Tibial nerve (tissue), 4 donors: ENCODE measurements at regions not wholly inside any gene's neighbourhood (a gene's known extent, or its start where the extent isn't known, plus 50 kb on each side); places are given as distances from the start of the nearest gene placed in this dataset.

Experiments used
- DNase-seq, 2 donors: peaks; one replicate each; pipeline ENCODE4 v3.0.0-alpha.2; 2019; ENCODE audit warnings: low spot score in 2 of 2
- H3K27ac ChIP-seq, 4 donors: fragments of 200-600 bp; sonication (generic) in 3 of 4; one replicate each; pipeline ENCODE4 v1.5.1; 2017 to 2019; ENCODE audit warnings: mild to moderate bottlenecking in 1 of 4
- H3K27me3 ChIP-seq, 2 donors: fragments of 200-600 bp; sonication (generic) in 1 of 2; one replicate each; pipeline versions ENCODE4 v1.5.1 to v1.6.0; 2017 to 2019
- H3K36me3 ChIP-seq, 3 donors: fragments of 200-600 bp; sonication (generic); one replicate each; pipeline ENCODE4 v1.5.1; 2018 to 2019
- H3K4me1 ChIP-seq, 4 donors: fragments of 200-600 bp; sonication (generic) in 3 of 4; one replicate each; pipeline ENCODE4 v1.5.1; 2017 to 2019
- H3K4me3 ChIP-seq, 4 donors: fragments of 200-600 bp; sonication (generic) in 3 of 4; one replicate each; pipeline ENCODE4 v1.5.1; 2017 to 2019; ENCODE audit warnings: mild to moderate bottlenecking in 1 of 4, moderate library complexity in 1 of 4
- H3K9me3 ChIP-seq, 4 donors: fragments of 200-600 bp; sonication (generic) in 3 of 4; one replicate each; pipeline ENCODE4 v1.5.1; 2017 to 2019
- CTCF ChIP-seq, 5 experiments: fragments of 200-600 bp in 3 of 5; fragments of 450-650 bp in 2 of 5; sonication (generic) in 3 of 5; IDR thresholded peaks; one replicate each; pipeline ENCODE4 v1.5.1; 2016 to 2019; ENCODE audit warnings: antibody characterized with exemption in 5 of 5, mild to moderate bottlenecking in 3 of 5, moderate library complexity in 2 of 5
- EP300 ChIP-seq, 2 donors: sonication (generic); formaldehyde crosslinking; IDR thresholded peaks; one replicate each; pipeline ENCODE4 v1.6.1; 2017; ENCODE audit warnings: antibody characterized with exemption in 2 of 2, mild to moderate bottlenecking in 1 of 2
- POLR2A ChIP-seq, 2 donors: fragments of 450-650 bp; IDR thresholded peaks; one replicate each; pipeline ENCODE4 v1.6.1; 2017; ENCODE audit warnings: antibody characterized with exemption in 2 of 2, mild to moderate bottlenecking in 2 of 2, moderate library complexity in 2 of 2
- WGBS, 2 donors: methylation state at CpG; one replicate each; pipeline ENCODE4 v1.1.5; 2018; 5-methylcytosine and 5-hydroxymethylcytosine counted together

DNA sequence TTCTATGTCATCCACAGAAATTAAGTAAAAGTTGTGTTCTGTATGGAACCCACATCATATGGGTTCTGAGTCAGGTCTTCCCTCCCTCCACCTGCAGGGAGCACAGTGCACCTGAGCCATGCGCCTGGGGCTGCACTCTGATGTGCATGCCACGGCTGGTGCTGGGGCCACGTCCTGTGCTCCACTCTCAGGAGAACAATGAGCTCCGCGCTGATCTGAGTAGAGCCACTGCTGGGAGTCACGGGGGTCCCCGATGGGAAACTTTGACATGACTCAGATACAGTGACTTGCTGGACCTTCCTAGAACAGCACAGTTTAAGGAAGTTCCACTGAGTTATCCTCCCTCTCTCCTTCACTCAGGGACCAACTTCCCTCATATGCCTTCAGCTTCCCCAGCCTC is 683.4 kb downstream of the TMEM121 start:
- WGBS, 2 donors: 62 to 80% methylated on average over 7 of the region's 7 CpGs
- TF ChIP-seq CTCF (IDR thresholded peaks at IDR 0.05): no peak
- TF ChIP-seq EP300 (IDR thresholded peaks at IDR 0.05): no peak
- TF ChIP-seq POLR2A (IDR thresholded peaks at IDR 0.05): no peak
- Histone ChIP-seq H3K36me3 (no peaks in the 10 kb centered on the region), H3K9me3 (no peaks in the 10 kb centered on the region), H3K27me3 (no peaks in the 10 kb centered on the region), H3K27ac (no peak overlapping the region), H3K4me3 (no peak overlapping the region), H3K4me1 (no peaks in the 10 kb centered on the region)
- DNase-seq: no peak

DNA sequence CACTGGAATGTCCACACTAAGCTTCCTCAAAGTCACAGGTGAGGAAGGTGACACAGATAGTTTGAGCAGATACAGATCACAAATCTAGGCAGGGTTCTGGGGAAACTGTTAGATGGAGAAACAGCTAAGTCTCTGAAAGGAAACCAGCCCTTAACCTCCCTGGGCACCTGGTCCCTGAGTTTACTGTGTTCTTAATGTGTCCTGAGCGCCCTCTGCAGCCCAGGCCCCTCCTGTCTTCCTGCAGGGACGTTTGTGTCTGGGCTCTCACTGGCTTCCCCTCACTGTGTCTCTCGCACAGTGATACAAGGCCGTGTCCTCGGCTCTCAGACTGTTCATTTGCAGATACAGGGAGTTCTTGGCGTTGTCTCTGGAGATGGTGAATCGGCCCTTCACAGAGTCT is 684.3 kb downstream of the TMEM121 start:
- no peak for TF ChIP-seq CTCF (IDR thresholded peaks at IDR 0.05)
- no peak for TF ChIP-seq POLR2A (IDR thresholded peaks at IDR 0.05)
- TF ChIP-seq EP300 (IDR thresholded peaks at IDR 0.05): no peak
- 49 to 51% methylated on average over 7 of the region's 7 CpGs for WGBS, 2 donors
- no peak overlapping the region for H3K27ac ChIP-seq
- H3K4me3 ChIP-seq: no peak overlapping the region
- no peak for DNase-seq
- no peaks in the 10 kb centered on the region for H3K4me1 ChIP-seq
- no peaks in the 10 kb centered on the region for H3K36me3 ChIP-seq
- H3K27me3 ChIP-seq: no peaks in the 10 kb centered on the region
- no peaks in the 10 kb centered on the region for H3K9me3 ChIP-seq

DNA sequence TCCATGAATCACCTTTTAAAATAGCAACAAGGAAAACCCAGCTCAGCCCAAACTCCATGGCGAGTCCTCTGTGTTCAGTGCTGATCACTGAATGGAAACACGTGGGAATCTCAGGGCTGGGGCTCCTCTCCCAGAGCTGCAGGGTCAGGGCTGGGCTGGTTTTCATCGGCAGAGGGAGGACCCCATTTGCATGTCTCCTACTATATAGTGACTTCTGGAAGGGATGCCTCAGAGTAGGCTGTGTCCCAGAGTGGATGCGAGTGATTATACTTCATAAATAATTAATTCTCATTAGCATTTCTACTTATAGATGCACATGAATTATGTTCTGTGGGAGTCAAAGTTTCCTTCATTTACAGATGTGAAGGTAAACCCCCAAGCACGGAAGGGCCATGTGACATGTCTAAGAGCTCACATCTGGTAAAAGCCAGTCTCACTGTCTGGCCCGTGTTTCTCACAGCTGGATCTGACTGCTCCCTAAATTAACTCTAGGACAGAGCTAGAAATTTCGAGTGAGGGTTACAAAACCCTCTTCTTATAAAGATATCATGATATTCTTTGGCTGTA is 685.0 kb downstream of the TMEM121 start:
- no peak for TF ChIP-seq EP300 (IDR thresholded peaks at IDR 0.05)
- TF ChIP-seq POLR2A (IDR thresholded peaks at IDR 0.05): no peak
- no peak for TF ChIP-seq CTCF (IDR thresholded peaks at IDR 0.05)
- WGBS, 2 donors: 58 to 61% methylated on average over 7 of the region's 7 CpGs

GRCh38 chr14:106215229-106215628 is 688.8 kb downstream of the TMEM121 start:
- H3K9me3 ChIP-seq: no peaks in the 10 kb centered on the region
- H3K27ac ChIP-seq: no peak overlapping the region
- no peak for TF ChIP-seq EP300 (IDR thresholded peaks at IDR 0.05)
- no peak for TF ChIP-seq CTCF (IDR thresholded peaks at IDR 0.05)
- TF ChIP-seq POLR2A (IDR thresholded peaks at IDR 0.05): no peak
- WGBS, 2 donors: 19 to 23% methylated on average over 2 of the region's 2 CpGs
- no peak for DNase-seq
- H3K4me3 ChIP-seq: no peak overlapping the region
- no peaks in the 10 kb centered on the region for H3K4me1 ChIP-seq
- no peaks in the 10 kb centered on the region for H3K27me3 ChIP-seq
- no peaks in the 10 kb centered on the region for H3K36me3 ChIP-seq

More for the DNA sequence above, 685.0 kb downstream of the TMEM121 start:
- Histone ChIP-seq H3K4me3 (no peak overlapping the region), H3K9me3 (no peaks in the 10 kb centered on the region), H3K4me1 (no peaks in the 10 kb centered on the region), H3K27me3 (no peaks in the 10 kb centered on the region), H3K36me3 (no peaks in the 10 kb centered on the region), H3K27ac (no peak overlapping the region)
- DNase-seq: no peak

DNA sequence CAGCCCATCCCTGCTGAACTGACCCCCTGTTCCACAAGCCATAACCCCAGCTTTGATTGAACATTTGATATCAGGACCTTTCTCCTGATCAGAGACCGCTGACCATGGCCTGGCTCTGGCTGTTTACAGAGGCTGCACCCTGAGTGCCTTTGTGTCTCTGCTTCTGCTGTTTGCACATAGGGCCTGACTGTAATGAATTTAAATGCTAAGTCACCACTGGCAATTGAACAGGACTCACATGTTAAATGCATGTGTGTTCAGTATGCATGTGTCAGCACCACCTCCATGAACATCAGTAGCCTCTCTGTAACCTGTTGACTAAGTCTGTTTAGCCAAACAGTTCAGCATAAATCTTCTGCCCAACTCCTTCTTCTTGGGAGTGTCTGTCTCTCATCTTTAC is 690.3 kb downstream of the TMEM121 start:
- TF ChIP-seq EP300 (IDR thresholded peaks at IDR 0.05): no peak
- TF ChIP-seq POLR2A (IDR thresholded peaks at IDR 0.05): no peak
- no peak for TF ChIP-seq CTCF (IDR thresholded peaks at IDR 0.05)
- DNase-seq: no peak
- Histone ChIP-seq H3K36me3 (no peaks in the 10 kb centered on the region), H3K9me3 (no peaks in the 10 kb centered on the region), H3K27me3 (no peaks in the 10 kb centered on the region), H3K4me3 (no peak overlapping the region), H3K27ac (no peak overlapping the region), H3K4me1 (no peaks in the 10 kb centered on the region)
- 67 to 75% methylated on average over 1 of the region's 1 CpG for WGBS, 2 donors
